KMS-11 (cell line): ENCODE measurements at regions not wholly inside any gene's neighbourhood (a gene's known extent, or its start where the extent isn't known, plus 50 kb on each side); places are given as distances from the start of the nearest gene placed in this dataset.
"Not testable (repeated sequence)": the region's sequence is repeated elsewhere in the genome, so short reads cannot be mapped to it uniquely, and the experiment has no call there.

Experiments used
- H2AFZ ChIP-seq: fragments of 200-600 bp; sonication (generic); 2 replicates; pipeline ENCODE4 v1.6.1; 2016; ENCODE audit warnings: antibody characterized with exemption, mixed run types, low read depth
- H3K27ac ChIP-seq: fragments of 200-600 bp; sonication (generic); 2 replicates; pipeline ENCODE4 v1.6.1; 2016; ENCODE audit warnings: mild to moderate bottlenecking, mixed run types
- H3K27me3 ChIP-seq: fragments of 200-600 bp; sonication (generic); 2 replicates; pipeline ENCODE4 v1.6.1; 2017; ENCODE audit warnings: mild to moderate bottlenecking, low read depth, mixed run types, moderate library complexity; ENCODE audit not compliant: insufficient read depth
- H3K36me3 ChIP-seq: fragments of 200-600 bp; sonication (generic); 2 replicates; pipeline ENCODE4 v1.6.1; 2017; ENCODE audit warnings: mild to moderate bottlenecking, mixed run types; ENCODE audit not compliant: insufficient read depth
- H3K4me1 ChIP-seq: fragments of 200-600 bp; sonication (generic); 2 replicates; pipeline ENCODE4 v1.6.1; 2016; ENCODE audit warnings: mild to moderate bottlenecking, low read depth, mixed run types; ENCODE audit not compliant: poor library complexity, severe bottlenecking
- H3K4me2 ChIP-seq: fragments of 200-600 bp; sonication (generic); 2 replicates; pipeline ENCODE4 v1.7.0; 2016; ENCODE audit warnings: mild to moderate bottlenecking, mixed run types
- H3K4me3 ChIP-seq: fragments of 200-600 bp; sonication (generic); IDR thresholded peaks from 2 replicates; pipeline ENCODE4 v1.6.1; 2017; ENCODE audit warnings: low read depth, low read length, mixed read lengths; ENCODE audit not compliant: insufficient read depth
- H3K79me2 ChIP-seq: fragments of 200-600 bp; sonication (generic); 2 replicates; pipeline ENCODE4 v1.6.1; 2016; ENCODE audit warnings: low read depth, mixed run types; ENCODE audit not compliant: insufficient read depth
- H3K9ac ChIP-seq: fragments of 200-600 bp; sonication (generic); 2 replicates; pipeline ENCODE4 v1.6.1; 2016; ENCODE audit warnings: mild to moderate bottlenecking, mixed run types
- H4K20me1 ChIP-seq: fragments of 200-600 bp; sonication (generic); 2 replicates; pipeline ENCODE4 v1.6.1; 2016; ENCODE audit warnings: mild to moderate bottlenecking, mixed run types; ENCODE audit not compliant: insufficient read depth
- CTCF ChIP-seq: fragments of 200-600 bp; sonication (generic); conservative IDR thresholded peaks from 2 replicates; pipeline ENCODE4 v1.6.1; 2017; ENCODE audit warnings: low read depth, mild to moderate bottlenecking, antibody characterized with exemption, low read length, moderate library complexity, mixed read lengths

- H2AFZ ChIP-seq, result no peak overlapping the region
- no peaks in the 10 kb centered on the region for H3K27me3 ChIP-seq
- H3K36me3 ChIP-seq, result no peaks in the 10 kb centered on the region
Measured at GRCh38 chr10:28370107-28370835, 67.4 kb upstream of the MPP7 start.

GRCh38 chr10:28371638-28372037 is 68.8 kb upstream of the MPP7 start:
- H3K4me1 ChIP-seq, result peaks cover 16% of the 10 kb centered on the region
- not testable (repeated sequence) for H3K9ac ChIP-seq, H3K79me2 ChIP-seq, H4K20me1 ChIP-seq, H3K27me3 ChIP-seq, H3K27ac ChIP-seq, H3K4me3 ChIP-seq, H3K36me3 ChIP-seq, H3K4me2 ChIP-seq, H2AFZ ChIP-seq

More at GRCh38 chr10:28370107-28370835, 67.4 kb upstream of the MPP7 start:
- H3K4me2 ChIP-seq, result no peak overlapping the region
- no peaks in the 10 kb centered on the region for H4K20me1 ChIP-seq
- no peak overlapping the region for H3K4me3 ChIP-seq
- no peaks in the 10 kb centered on the region for H3K79me2 ChIP-seq
- peaks cover 25% of the 10 kb centered on the region for H3K4me1 ChIP-seq
- no peak overlapping the region for H3K9ac ChIP-seq
- TF ChIP-seq CTCF, result no peak
- H3K27ac ChIP-seq, result no peak overlapping the region

GRCh38 chr10:28374036-28374435 is 71.2 kb upstream of the MPP7 start:
- no peaks in the 10 kb centered on the region for H4K20me1 ChIP-seq
- H3K27me3 ChIP-seq, result no peaks in the 10 kb centered on the region
- no peak overlapping the region for H3K27ac ChIP-seq
- no peak overlapping the region for H3K4me3 ChIP-seq
- no peaks in the 10 kb centered on the region for H3K36me3 ChIP-seq
- no peak overlapping the region for H2AFZ ChIP-seq
- H3K79me2 ChIP-seq, result no peaks in the 10 kb centered on the region
- H3K4me1 ChIP-seq, result no peaks in the 10 kb centered on the region
- no peak for TF ChIP-seq CTCF
- H3K9ac ChIP-seq, result no peak overlapping the region
- H3K4me2 ChIP-seq, result no peak overlapping the region

- Histone ChIP-seq H3K4me1 (no peaks in the 10 kb centered on the region), H3K36me3 (no peaks in the 10 kb centered on the region), H3K27me3 (no peaks in the 10 kb centered on the region), H2AFZ (no peak overlapping the region), H3K79me2 (no peaks in the 10 kb centered on the region), H3K4me3 (no peak overlapping the region), H3K27ac (no peak overlapping the region), H3K9ac (no peak overlapping the region), H3K4me2 (no peak overlapping the region), H4K20me1 (no peaks in the 10 kb centered on the region)
- TF ChIP-seq CTCF, result no peak
Measured at GRCh38 chr10:28375399-28376354, 72.8 kb upstream of the MPP7 start.
